DND-41 (cell line): ENCODE measurements at regions not wholly inside any gene's neighbourhood (a gene's known extent, or its start where the extent isn't known, plus 50 kb on each side); places are given as distances from the start of the nearest gene placed in this dataset.

Source experiments
- CTCF ChIP-seq: IDR thresholded peaks from 2 replicates; pipeline ENCODE4 v1.5.1; 2012; ENCODE audit warnings: borderline replicate concordance, low read length, moderate library complexity, mild to moderate bottlenecking; ENCODE audit not compliant: poor library complexity, severe bottlenecking; ENCODE audit errors: extremely low read depth
- EZH2 ChIP-seq: IDR thresholded peaks from 3 replicates; pipeline ENCODE4 v1.6.1; 2012; ENCODE audit warnings: borderline replicate concordance, low read depth, mild to moderate bottlenecking, moderate library complexity, low read length, inconsistent platforms; ENCODE audit not compliant: severe bottlenecking

- TF ChIP-seq CTCF (no peak), EZH2 (no peak)
Measured at GRCh38 chr3:178393146-178393545, 143.1 kb upstream of the KCNMB2 start.
